ENCODE measurements at regions not wholly inside any gene's neighbourhood (a gene's known extent, or its start where the extent isn't known, plus 50 kb on each side); places are given as distances from the start of the nearest gene placed in this dataset.
A peak's percentile ranks its signal among the peaks of the same experiment; 100 is the strongest.
"Not testable (repeated sequence)": the region's sequence is repeated elsewhere in the genome, so short reads cannot be mapped to it uniquely, and the experiment has no call there.

DNA sequence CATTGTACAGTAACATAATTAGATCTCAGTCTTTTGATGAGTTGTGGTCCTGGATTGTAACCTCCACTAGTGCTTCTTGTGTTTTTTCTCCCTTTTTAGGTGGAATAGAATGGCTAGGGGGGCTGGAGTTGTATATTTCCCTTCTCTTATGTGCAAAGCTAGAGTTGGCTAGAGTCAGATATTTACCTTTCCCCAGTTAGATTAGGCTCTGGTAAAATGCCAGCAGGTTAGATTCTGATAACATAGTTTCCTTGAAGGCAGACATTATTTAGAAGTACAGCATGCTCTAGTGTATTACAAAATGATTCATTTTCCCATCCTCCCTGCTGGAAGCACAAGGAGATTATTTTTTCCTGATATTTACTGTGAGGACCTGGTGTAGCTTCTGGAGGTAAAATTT lies 618.1 kb downstream of the NAP1L3 start:
- H3K9ac ChIP-seq (ENCODE audit: insufficient read depth, low read length, poor library complexity, severe bottlenecking); H3K36me3 ChIP-seq (replicated peaks in 1 of 2; ENCODE audit: control insufficient read depth in 1 of 2, insufficient read depth in 2 of 2, low read length in 2 of 2); intact Hi-C loops (cut with micrococcal nuclease); H3K79me2 ChIP-seq (ENCODE audit: insufficient read depth, low read length); H4K20me1 ChIP-seq (ENCODE audit: insufficient read depth, low read length); H3K9me3 ChIP-seq (replicated peaks in 1 of 2; ENCODE audit: control insufficient read depth in 1 of 2, insufficient read depth in 1 of 2, low read length in 2 of 2); H3K4me3 Mint-ChIP-seq; H3K27ac ChIP-seq (ENCODE audit: low read depth in 1 of 2, low read length in 2 of 2); H3K9me3 Mint-ChIP-seq; H3K27me3 Mint-ChIP-seq (ENCODE audit: low read depth in 3 of 3); H3K27me3 ChIP-seq (ENCODE audit: control insufficient read depth in 2 of 2, insufficient read depth in 2 of 2, low read length in 2 of 2); H3K4me2 ChIP-seq (replicated peaks; ENCODE audit: extremely low read depth, low read length, poor library complexity, severe bottlenecking); H3K36me3 Mint-ChIP-seq; H3K4me3 ChIP-seq (replicated peaks in 1 of 3; ENCODE audit: low read depth in 2 of 3, low read length in 3 of 3); H3K4me1 Mint-ChIP-seq; H3K4me1 ChIP-seq (ENCODE audit: control insufficient read depth in 1 of 2, insufficient read depth in 2 of 2, low read length in 2 of 2); H3K27ac Mint-ChIP-seq; DNase-seq; H2AFZ ChIP-seq (ENCODE audit: insufficient read depth, low read depth, low read length, poor library complexity, severe bottlenecking): not testable (repeated sequence)

DNA sequence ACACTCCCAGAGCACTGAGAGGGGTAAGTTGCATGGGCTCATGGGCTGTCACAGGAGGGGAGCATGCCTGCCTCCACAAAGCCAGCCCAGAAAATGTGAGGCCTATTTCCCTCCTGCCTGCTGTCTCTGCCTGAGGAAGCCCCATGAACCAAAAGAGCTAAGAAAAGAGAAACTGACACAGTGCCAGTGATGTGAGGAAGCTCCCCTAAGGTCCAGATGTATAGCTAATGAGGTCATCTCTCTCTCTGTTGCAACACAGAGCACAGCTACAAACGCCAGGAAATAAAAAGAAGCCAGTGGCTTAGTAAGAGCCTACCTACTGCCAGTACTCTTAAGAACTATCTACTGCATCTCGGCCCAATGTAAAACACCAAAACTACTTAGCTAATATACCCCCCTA lies 653.5 kb downstream of the NAP1L3 start:
- H3K36me3 Mint-ChIP-seq; DNase-seq; H2AFZ ChIP-seq (ENCODE audit: insufficient read depth, low read depth, low read length, poor library complexity, severe bottlenecking); H3K9me3 ChIP-seq (replicated peaks in 1 of 2; ENCODE audit: control insufficient read depth in 1 of 2, insufficient read depth in 1 of 2, low read length in 2 of 2); H4K20me1 ChIP-seq (ENCODE audit: insufficient read depth, low read length); intact Hi-C loops (cut with micrococcal nuclease); H3K36me3 ChIP-seq (replicated peaks in 1 of 2; ENCODE audit: control insufficient read depth in 1 of 2, insufficient read depth in 2 of 2, low read length in 2 of 2); H3K27me3 Mint-ChIP-seq (ENCODE audit: low read depth in 3 of 3); H3K9me3 Mint-ChIP-seq; H3K27me3 ChIP-seq (ENCODE audit: control insufficient read depth in 2 of 2, insufficient read depth in 2 of 2, low read length in 2 of 2); H3K4me3 Mint-ChIP-seq; H3K4me1 ChIP-seq (ENCODE audit: control insufficient read depth in 1 of 2, insufficient read depth in 2 of 2, low read length in 2 of 2); H3K9ac ChIP-seq (ENCODE audit: insufficient read depth, low read length, poor library complexity, severe bottlenecking); H3K4me3 ChIP-seq (replicated peaks in 1 of 3; ENCODE audit: low read depth in 2 of 3, low read length in 3 of 3); H3K27ac ChIP-seq (ENCODE audit: low read depth in 1 of 2, low read length in 2 of 2); H3K79me2 ChIP-seq (ENCODE audit: insufficient read depth, low read length); H3K4me2 ChIP-seq (replicated peaks; ENCODE audit: extremely low read depth, low read length, poor library complexity, severe bottlenecking); H3K4me1 Mint-ChIP-seq: not testable (repeated sequence)
- peak overlapping the region in 1 of 7 donors; percentile 52 for H3K27ac Mint-ChIP-seq
- no CpG with 5 or more reads among the region's 2 CpGs for WGBS (ENCODE audit: insufficient coverage)

DNA sequence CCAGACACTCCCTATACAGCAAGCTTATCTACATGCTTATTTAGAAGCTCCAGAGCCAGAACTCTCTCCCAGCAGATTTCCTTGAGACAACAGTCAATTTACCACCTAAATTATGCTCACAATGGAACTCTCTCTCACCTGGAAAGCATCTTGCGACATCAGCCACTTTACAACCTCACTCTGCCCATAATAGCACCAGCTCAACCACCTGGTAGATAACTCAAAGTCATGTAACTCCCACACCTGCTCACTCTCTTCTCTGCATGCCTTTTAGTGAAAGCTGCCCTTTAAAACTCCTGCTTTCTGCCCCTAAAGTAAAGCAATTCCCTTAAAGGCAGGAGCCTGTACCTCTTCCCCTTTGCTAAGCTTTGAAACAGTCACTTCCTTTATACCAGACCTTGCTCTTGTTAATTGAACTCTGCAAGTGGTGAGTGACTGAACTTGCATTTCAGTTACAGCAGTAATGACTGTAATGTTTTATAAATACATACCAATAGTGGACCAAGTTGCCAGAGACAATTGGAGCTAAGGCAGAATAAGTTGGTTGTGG lies 658.8 kb downstream of the NAP1L3 start:
- H3K36me3 Mint-ChIP-seq; H3K27ac ChIP-seq (ENCODE audit: low read depth in 1 of 2, low read length in 2 of 2); H3K36me3 ChIP-seq (replicated peaks in 1 of 2; ENCODE audit: control insufficient read depth in 1 of 2, insufficient read depth in 2 of 2, low read length in 2 of 2); H3K27ac Mint-ChIP-seq; H3K4me3 ChIP-seq (replicated peaks in 1 of 3; ENCODE audit: low read depth in 2 of 3, low read length in 3 of 3); H3K9me3 ChIP-seq (replicated peaks in 1 of 2; ENCODE audit: control insufficient read depth in 1 of 2, insufficient read depth in 1 of 2, low read length in 2 of 2); H3K27me3 ChIP-seq (ENCODE audit: control insufficient read depth in 2 of 2, insufficient read depth in 2 of 2, low read length in 2 of 2); H3K4me3 Mint-ChIP-seq; H4K20me1 ChIP-seq (ENCODE audit: insufficient read depth, low read length); H3K4me1 ChIP-seq (ENCODE audit: control insufficient read depth in 1 of 2, insufficient read depth in 2 of 2, low read length in 2 of 2); intact Hi-C loops (cut with micrococcal nuclease); H3K9ac ChIP-seq (ENCODE audit: insufficient read depth, low read length, poor library complexity, severe bottlenecking); H3K4me2 ChIP-seq (replicated peaks; ENCODE audit: extremely low read depth, low read length, poor library complexity, severe bottlenecking); H2AFZ ChIP-seq (ENCODE audit: insufficient read depth, low read depth, low read length, poor library complexity, severe bottlenecking); H3K79me2 ChIP-seq (ENCODE audit: insufficient read depth, low read length); H3K9me3 Mint-ChIP-seq; H3K4me1 Mint-ChIP-seq; DNase-seq; H3K27me3 Mint-ChIP-seq (ENCODE audit: low read depth in 3 of 3): not testable (repeated sequence)
- WGBS (ENCODE audit: insufficient coverage) = no CpG with 5 or more reads among the region's 1 CpG
